Panc1 (cell line): ENCODE measurements at regions not wholly inside any gene's neighbourhood (a gene's known extent, or its start where the extent isn't known, plus 50 kb on each side); places are given as distances from the start of the nearest gene placed in this dataset.

Source experiments
- ATAC-seq: fragments of 200-7000 bp; cut with Tn5 transposase; 2 replicates; pipeline ENCODE4 v1.9.1; 2020; ENCODE audit warnings: mild to moderate bottlenecking, moderate library complexity
- BruUV-seq: library from RNA; stranded (reverse); fragments of 400-500 nt; replicated peaks from 2 replicates; lab custom pipeline; 2021; lab: Mats Ljungman, UMichigan
- CTCF ChIA-PET: fragments of 300-600 bp; sonication (Branson Sonifier 250); formaldehyde crosslinking; loops from one replicate; lab custom pipeline; 2022; ENCODE audit warnings: antibody characterized with exemption; lab: Charles Lee
- POLR2A ChIA-PET: fragments of 300-600 bp; sonication (Branson Sonifier 250); formaldehyde crosslinking; loops from one replicate; lab custom pipeline; 2022; ENCODE audit warnings: antibody characterized with exemption; lab: Charles Lee
- DNase-seq: peaks from one replicate; pipeline ENCODE4 v3.0.0-alpha.2; 2010; ENCODE audit warnings: low read depth, low spot score
- H3K27ac ChIP-seq: 2 replicates; pipeline ENCODE4 v1.5.1; 2011; ENCODE audit warnings: mild to moderate bottlenecking, low read length, inconsistent platforms
- H3K27me3 ChIP-seq: fragments of 200-500 bp; sonication (Bioruptor generic); 2 replicates; pipeline ENCODE4 v1.6.0; 2014; ENCODE audit warnings: low read length, inconsistent platforms; ENCODE audit not compliant: control insufficient read depth, insufficient read depth
- H3K36me3 ChIP-seq: fragments of 200-500 bp; sonication (Bioruptor generic); 2 replicates; pipeline ENCODE4 v1.5.1; 2014; ENCODE audit warnings: inconsistent platforms, mild to moderate bottlenecking, low read length, moderate library complexity; ENCODE audit not compliant: control insufficient read depth, insufficient read depth
- H3K4me1 ChIP-seq: 2 replicates; pipeline ENCODE4 v1.5.1; 2011; ENCODE audit warnings: inconsistent platforms, mild to moderate bottlenecking, low read length, moderate library complexity; ENCODE audit not compliant: control insufficient read depth, insufficient read depth
- H3K4me3 ChIP-seq, 2 experiments: 2 replicates each; pipeline ENCODE4 v1.5.1; 2011 to 2012; ENCODE audit warnings: low read depth in 2 of 2, low read length in 2 of 2, mild to moderate bottlenecking in 2 of 2, inconsistent platforms in 1 of 2, moderate library complexity in 1 of 2
- H3K9me3 ChIP-seq: fragments of 200-500 bp; sonication (Bioruptor generic); 2 replicates; pipeline ENCODE4 v1.5.1; 2014; ENCODE audit warnings: low read depth, mild to moderate bottlenecking, inconsistent platforms, low read length, moderate library complexity; ENCODE audit not compliant: control insufficient read depth, insufficient read depth
- POLR2AphosphoS5 ChIP-seq: IDR thresholded peaks from 2 replicates; pipeline ENCODE4 v1.6.1; 2012; ENCODE audit warnings: mild to moderate bottlenecking, low read depth, low read length, moderate library complexity
- SIN3A ChIP-seq: IDR thresholded peaks from 2 replicates; pipeline ENCODE4 v1.6.1; 2012; ENCODE audit warnings: low read depth, mild to moderate bottlenecking, low read length, moderate library complexity, borderline replicate concordance; ENCODE audit not compliant: insufficient read depth
- TCF7L2 ChIP-seq: IDR thresholded peaks from 2 replicates; pipeline ENCODE4 v1.6.1; 2011; ENCODE audit warnings: mild to moderate bottlenecking, low read depth, low read length, inconsistent platforms
- in situ Hi-C: cut with HindIII; loops from 2 replicates; pipeline ENCODE4 v1.10.0; 2016; ENCODE audit warnings: low sequenced_read_pairs, low pct_unique_long_range_greater_than_20kb
- intact Hi-C: fragments of 100-400 bp; cut with micrococcal nuclease; formaldehyde crosslinking; loops from one replicate; pipeline ENCODE4 v1.10.0; 2022; ENCODE audit not compliant: unreplicated experiment
- TF ChIP-seq, protein P1 (sequence below): fragments of 450-650 bp; IDR thresholded peaks from 2 replicates; pipeline ENCODE4 v1.5.1; 2017; ENCODE audit warnings: mild to moderate bottlenecking
- TF ChIP-seq, protein P2 (sequence below), 2 experiments: IDR thresholded peaks; 2 replicates each; pipeline ENCODE4 v1.6.1; 2011 to 2012; ENCODE audit warnings: low read depth in 2 of 2, control low read depth in 1 of 2, low read length in 1 of 2, mild to moderate bottlenecking in 1 of 2, moderate library complexity in 1 of 2; ENCODE audit not compliant: insufficient read depth in 1 of 2

DNA sequence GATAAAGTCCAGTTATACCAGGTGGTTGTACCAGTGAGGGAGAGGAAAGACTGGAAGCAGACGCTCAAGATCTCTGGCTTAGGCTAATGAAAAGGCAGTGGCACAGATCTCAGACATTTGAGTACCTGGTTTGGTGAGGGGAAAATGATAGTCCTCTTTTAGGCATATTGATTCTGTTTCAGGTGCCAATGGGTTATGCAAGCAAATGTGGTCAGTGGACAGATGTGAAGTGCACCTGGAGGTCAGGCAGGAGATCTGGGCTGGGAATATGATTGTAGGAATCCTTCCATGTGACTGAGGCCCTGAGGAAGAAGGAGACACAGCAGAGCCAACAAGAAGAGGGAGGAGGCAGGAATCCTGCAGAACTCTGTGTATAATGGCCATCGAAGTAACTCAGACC, 63.7 kb upstream of the SMARCA2 start:
- ChIA-PET POLR2A (no interaction called here), CTCF (no interaction called here)
- ATAC-seq (no peak), DNase-seq (no peak)
- in situ Hi-C loops: no loop called here
- H3K9me3 ChIP-seq: no peaks in the 10 kb centered on the region
- intact Hi-C loops: no loop called here
- H3K27ac ChIP-seq: no peak overlapping the region
- no peaks in the 10 kb centered on the region for H3K36me3 ChIP-seq
- no TSS peak for BruUV-seq
- no peaks in the 10 kb centered on the region for H3K27me3 ChIP-seq
- no peak overlapping the region for H3K4me3 ChIP-seq
- TF ChIP-seq, protein P1, sequence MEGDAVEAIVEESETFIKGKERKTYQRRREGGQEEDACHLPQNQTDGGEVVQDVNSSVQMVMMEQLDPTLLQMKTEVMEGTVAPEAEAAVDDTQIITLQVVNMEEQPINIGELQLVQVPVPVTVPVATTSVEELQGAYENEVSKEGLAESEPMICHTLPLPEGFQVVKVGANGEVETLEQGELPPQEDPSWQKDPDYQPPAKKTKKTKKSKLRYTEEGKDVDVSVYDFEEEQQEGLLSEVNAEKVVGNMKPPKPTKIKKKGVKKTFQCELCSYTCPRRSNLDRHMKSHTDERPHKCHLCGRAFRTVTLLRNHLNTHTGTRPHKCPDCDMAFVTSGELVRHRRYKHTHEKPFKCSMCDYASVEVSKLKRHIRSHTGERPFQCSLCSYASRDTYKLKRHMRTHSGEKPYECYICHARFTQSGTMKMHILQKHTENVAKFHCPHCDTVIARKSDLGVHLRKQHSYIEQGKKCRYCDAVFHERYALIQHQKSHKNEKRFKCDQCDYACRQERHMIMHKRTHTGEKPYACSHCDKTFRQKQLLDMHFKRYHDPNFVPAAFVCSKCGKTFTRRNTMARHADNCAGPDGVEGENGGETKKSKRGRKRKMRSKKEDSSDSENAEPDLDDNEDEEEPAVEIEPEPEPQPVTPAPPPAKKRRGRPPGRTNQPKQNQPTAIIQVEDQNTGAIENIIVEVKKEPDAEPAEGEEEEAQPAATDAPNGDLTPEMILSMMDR: no peak
- no peak for TF ChIP-seq TCF7L2
- TF ChIP-seq SIN3A: no peak
- TF ChIP-seq, protein P2, sequence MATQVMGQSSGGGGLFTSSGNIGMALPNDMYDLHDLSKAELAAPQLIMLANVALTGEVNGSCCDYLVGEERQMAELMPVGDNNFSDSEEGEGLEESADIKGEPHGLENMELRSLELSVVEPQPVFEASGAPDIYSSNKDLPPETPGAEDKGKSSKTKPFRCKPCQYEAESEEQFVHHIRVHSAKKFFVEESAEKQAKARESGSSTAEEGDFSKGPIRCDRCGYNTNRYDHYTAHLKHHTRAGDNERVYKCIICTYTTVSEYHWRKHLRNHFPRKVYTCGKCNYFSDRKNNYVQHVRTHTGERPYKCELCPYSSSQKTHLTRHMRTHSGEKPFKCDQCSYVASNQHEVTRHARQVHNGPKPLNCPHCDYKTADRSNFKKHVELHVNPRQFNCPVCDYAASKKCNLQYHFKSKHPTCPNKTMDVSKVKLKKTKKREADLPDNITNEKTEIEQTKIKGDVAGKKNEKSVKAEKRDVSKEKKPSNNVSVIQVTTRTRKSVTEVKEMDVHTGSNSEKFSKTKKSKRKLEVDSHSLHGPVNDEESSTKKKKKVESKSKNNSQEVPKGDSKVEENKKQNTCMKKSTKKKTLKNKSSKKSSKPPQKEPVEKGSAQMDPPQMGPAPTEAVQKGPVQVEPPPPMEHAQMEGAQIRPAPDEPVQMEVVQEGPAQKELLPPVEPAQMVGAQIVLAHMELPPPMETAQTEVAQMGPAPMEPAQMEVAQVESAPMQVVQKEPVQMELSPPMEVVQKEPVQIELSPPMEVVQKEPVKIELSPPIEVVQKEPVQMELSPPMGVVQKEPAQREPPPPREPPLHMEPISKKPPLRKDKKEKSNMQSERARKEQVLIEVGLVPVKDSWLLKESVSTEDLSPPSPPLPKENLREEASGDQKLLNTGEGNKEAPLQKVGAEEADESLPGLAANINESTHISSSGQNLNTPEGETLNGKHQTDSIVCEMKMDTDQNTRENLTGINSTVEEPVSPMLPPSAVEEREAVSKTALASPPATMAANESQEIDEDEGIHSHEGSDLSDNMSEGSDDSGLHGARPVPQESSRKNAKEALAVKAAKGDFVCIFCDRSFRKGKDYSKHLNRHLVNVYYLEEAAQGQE (IDR thresholded peaks at IDR 0.05; ENCODE audit: insufficient read depth in 1 of 2, low read depth in 2 of 2, low read length in 1 of 2): no peak
- TF ChIP-seq POLR2AphosphoS5: no peak
- no peaks in the 10 kb centered on the region for H3K4me1 ChIP-seq

DNA sequence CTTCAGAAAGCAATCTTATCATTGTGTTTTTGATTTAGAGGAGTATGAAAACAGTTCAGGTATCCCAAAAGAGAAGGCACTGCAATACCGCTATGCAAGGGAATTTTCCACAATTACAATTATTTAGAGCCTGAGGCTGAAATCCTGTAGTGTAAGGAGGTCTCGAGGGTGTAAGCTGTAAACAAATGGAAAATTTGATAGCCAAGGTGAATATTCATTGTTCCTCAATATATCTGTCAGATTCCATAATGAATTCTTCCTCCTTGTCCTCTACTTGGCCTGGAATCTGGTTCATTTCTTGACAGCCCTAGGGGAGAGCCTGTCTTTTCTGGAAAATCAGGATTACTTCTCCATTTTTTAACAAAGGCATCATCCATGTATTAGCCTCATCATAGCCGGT, 63.1 kb upstream of the SMARCA2 start:
- Histone ChIP-seq H3K27ac (no peak overlapping the region), H3K36me3 (no peaks in the 10 kb centered on the region), H3K4me1 (no peaks in the 10 kb centered on the region), H3K4me3 (no peak overlapping the region), H3K9me3 (no peaks in the 10 kb centered on the region), H3K27me3 (no peaks in the 10 kb centered on the region)
- ATAC-seq (no peak), DNase-seq (no peak)
- POLR2A ChIA-PET: no interaction called here
- in situ Hi-C loops: no loop called here
- BruUV-seq: no TSS peak
- intact Hi-C loops: no loop called here
- no peak for TF ChIP-seq POLR2AphosphoS5
- TF ChIP-seq, protein P2 (IDR thresholded peaks at IDR 0.05; ENCODE audit: insufficient read depth in 1 of 2, low read depth in 2 of 2, low read length in 1 of 2): no peak
- no peak for TF ChIP-seq SIN3A
- no peak for TF ChIP-seq TCF7L2
- TF ChIP-seq, protein P1: no peak
- CTCF ChIA-PET: no interaction called here
